ENCODE measurements at regions not wholly inside any gene's neighbourhood (a gene's known extent, or its start where the extent isn't known, plus 50 kb on each side); places are given as distances from the start of the nearest gene placed in this dataset.
"Not testable (repeated sequence)": the region's sequence is repeated elsewhere in the genome, so short reads cannot be mapped to it uniquely, and the experiment has no call there.

GRCh38 chrX:151042842-151043241, 59.7 kb downstream of the HMGB3 start:
- Histone ChIP-seq H3K9me3 (replicated peaks) (no peaks in the 10 kb centered on the region), H3K27me3 (replicated peaks) (no peaks in the 10 kb centered on the region), H3K4me3 (no peak overlapping the region), H3K27ac (no peak overlapping the region), H3K36me3 (no peaks in the 10 kb centered on the region), H3K4me1 (replicated peaks) (no peaks in the 10 kb centered on the region)
- no peak for DNase-seq (ENCODE audit: low read depth in 1 of 2, low spot score in 2 of 2)

GRCh38 chrX:151066373-151066772, 83.2 kb downstream of the HMGB3 start:
- H3K27me3 ChIP-seq (replicated peaks); H3K9me3 ChIP-seq (replicated peaks); H3K4me3 ChIP-seq; H3K4me1 ChIP-seq (replicated peaks); H3K36me3 ChIP-seq; DNase-seq (ENCODE audit: low read depth in 1 of 2, low spot score in 2 of 2); H3K27ac ChIP-seq: not testable (repeated sequence)

GRCh38 chrX:151073767-151074166, 90.6 kb downstream of the HMGB3 start:
- H3K9me3 ChIP-seq (replicated peaks): no peaks in the 10 kb centered on the region
- H3K4me1 ChIP-seq (replicated peaks): no peaks in the 10 kb centered on the region
- H3K27ac ChIP-seq: no peak overlapping the region
- no peak for DNase-seq (ENCODE audit: low read depth in 1 of 2, low spot score in 2 of 2)
- no peaks in the 10 kb centered on the region for H3K36me3 ChIP-seq
- H3K4me3 ChIP-seq: no peak overlapping the region
- no peaks in the 10 kb centered on the region for H3K27me3 ChIP-seq (replicated peaks)

- no peaks in the 10 kb centered on the region for H3K27me3 ChIP-seq (replicated peaks)
- no peaks in the 10 kb centered on the region for H3K9me3 ChIP-seq (replicated peaks)
Measured at GRCh38 chrX:151081016-151081415, 95.4 kb upstream of the GPR50 start.

GRCh38 chrX:151082077-151082948, 94.1 kb upstream of the GPR50 start:
- Histone ChIP-seq H3K9me3 (replicated peaks) (no peaks in the 10 kb centered on the region), H3K27ac (no peak overlapping the region), H3K4me1 (replicated peaks) (no peaks in the 10 kb centered on the region), H3K27me3 (replicated peaks) (no peaks in the 10 kb centered on the region), H3K4me3 (no peak overlapping the region), H3K36me3 (no peaks in the 10 kb centered on the region)
- DNase-seq (ENCODE audit: low read depth in 1 of 2, low spot score in 2 of 2): peak; percentile 31 to 52

More at GRCh38 chrX:151081016-151081415, 95.4 kb upstream of the GPR50 start:
- no peak overlapping the region for H3K4me3 ChIP-seq
- no peak overlapping the region for H3K27ac ChIP-seq
- H3K4me1 ChIP-seq (replicated peaks): no peaks in the 10 kb centered on the region
- DNase-seq (ENCODE audit: low read depth in 1 of 2, low spot score in 2 of 2): no peak
- H3K36me3 ChIP-seq: no peaks in the 10 kb centered on the region

GRCh38 chrX:151084454-151084853, 91.9 kb upstream of the GPR50 start:
- no peaks in the 10 kb centered on the region for H3K9me3 ChIP-seq (replicated peaks)
- no peaks in the 10 kb centered on the region for H3K27me3 ChIP-seq (replicated peaks)
- H3K36me3 ChIP-seq: no peaks in the 10 kb centered on the region
- no peaks in the 10 kb centered on the region for H3K4me1 ChIP-seq (replicated peaks)
- no peak for DNase-seq (ENCODE audit: low read depth in 1 of 2, low spot score in 2 of 2)
- H3K27ac ChIP-seq: no peak overlapping the region
- no peak overlapping the region for H3K4me3 ChIP-seq

GRCh38 chrX:151085207-151085606, 91.2 kb upstream of the GPR50 start:
- Histone ChIP-seq H3K4me1 (replicated peaks) (no peaks in the 10 kb centered on the region), H3K27me3 (replicated peaks) (no peaks in the 10 kb centered on the region)
- no peak for DNase-seq (ENCODE audit: low read depth in 1 of 2, low spot score in 2 of 2)

GRCh38 chrX:151088221-151088620, 88.2 kb upstream of the GPR50 start:
- Histone ChIP-seq H3K27ac (no peak overlapping the region), H3K36me3 (no peaks in the 10 kb centered on the region), H3K4me3 (no peak overlapping the region), H3K4me1 (replicated peaks) (no peaks in the 10 kb centered on the region), H3K9me3 (replicated peaks) (no peaks in the 10 kb centered on the region), H3K27me3 (replicated peaks) (no peaks in the 10 kb centered on the region)
- no peak for DNase-seq (ENCODE audit: low read depth in 1 of 2, low spot score in 2 of 2)

More at GRCh38 chrX:151085207-151085606, 91.2 kb upstream of the GPR50 start:
- Histone ChIP-seq H3K9me3 (replicated peaks) (no peaks in the 10 kb centered on the region), H3K36me3 (no peaks in the 10 kb centered on the region), H3K4me3 (no peak overlapping the region), H3K27ac (no peak overlapping the region)

- DNase-seq (ENCODE audit: low read depth in 1 of 2, low spot score in 2 of 2): no peak
- no peaks in the 10 kb centered on the region for H3K27me3 ChIP-seq (replicated peaks)
- H3K9me3 ChIP-seq (replicated peaks): no peaks in the 10 kb centered on the region
- no peak overlapping the region for H3K4me3 ChIP-seq
- no peak overlapping the region for H3K27ac ChIP-seq
- H3K4me1 ChIP-seq (replicated peaks): no peaks in the 10 kb centered on the region
- H3K36me3 ChIP-seq: no peaks in the 10 kb centered on the region
Measured at GRCh38 chrX:151099001-151099400, 77.4 kb upstream of the GPR50 start.

GRCh38 chrX:151100799-151101198, 75.6 kb upstream of the GPR50 start:
- Histone ChIP-seq H3K9me3 (replicated peaks) (no peaks in the 10 kb centered on the region), H3K4me1 (replicated peaks) (no peaks in the 10 kb centered on the region), H3K36me3 (no peaks in the 10 kb centered on the region), H3K27ac (no peak overlapping the region), H3K27me3 (replicated peaks) (no peaks in the 10 kb centered on the region), H3K4me3 (no peak overlapping the region)
- no peak for DNase-seq (ENCODE audit: low read depth in 1 of 2, low spot score in 2 of 2)

GRCh38 chrX:151113200-151113599, 63.2 kb upstream of the GPR50 start:
- DNase-seq (ENCODE audit: low read depth in 1 of 2, low spot score in 2 of 2); H3K27ac ChIP-seq; H3K36me3 ChIP-seq; H3K9me3 ChIP-seq (replicated peaks); H3K27me3 ChIP-seq (replicated peaks); H3K4me3 ChIP-seq; H3K4me1 ChIP-seq (replicated peaks): not testable (repeated sequence)
